Sciatic nerve (tissue), 2 donors: ENCODE measurements at regions not wholly inside any gene's neighbourhood (a gene's known extent, or its start where the extent isn't known, plus 50 kb on each side); places are given as distances from the start of the nearest gene placed in this dataset.
A peak's percentile ranks its signal among the peaks of the same experiment; 100 is the strongest.

Experiments
- ATAC-seq: fragments of 200-7000 bp; cut with Tn5 transposase; one replicate; pipeline ENCODE4 v1.9.1; 2020; ENCODE audit warnings: mild to moderate bottlenecking, moderate library complexity
- DNase-seq: peaks from one replicate; pipeline ENCODE4 v3.0.0-alpha.2; 2020; ENCODE audit warnings: low spot score
- intact Hi-C: fragments of 100-400 bp; cut with DNase I; formaldehyde crosslinking; loops from one replicate; pipeline ENCODE4 v1.14.2; 2022
- donor health status: DM: no; HTN: no; CAD: no.
- donor health status: DM: no; HTN: no; CAD: no.

GRCh38 chr21:27839512-27840115, 872.7 kb upstream of the ADAMTS5 start:
- intact Hi-C loops = no loop called here
- DNase-seq (no peak), ATAC-seq (no peak)

DNA sequence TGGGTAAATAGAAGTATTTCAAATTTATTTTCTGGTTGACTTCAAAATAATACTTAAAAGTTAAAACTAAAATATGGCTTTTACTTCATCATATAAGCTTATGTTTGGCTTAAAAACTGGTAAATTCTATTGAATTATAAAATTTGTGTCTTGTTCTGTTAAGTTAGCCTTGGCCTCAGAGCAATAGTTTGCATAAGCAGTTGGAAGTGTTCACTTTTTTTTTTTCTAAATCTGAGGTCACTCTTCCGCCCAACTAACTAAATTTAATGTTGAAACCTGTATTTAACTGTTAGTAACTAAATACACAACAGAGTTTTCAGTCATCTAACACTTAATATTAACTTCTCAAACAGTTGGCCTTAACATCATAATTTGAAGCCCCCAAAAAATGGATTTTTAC, 871.7 kb upstream of the ADAMTS5 start:
- DNase-seq (no peak), ATAC-seq (peak; percentile 67)
- intact Hi-C loops = no loop called here

- intact Hi-C loops = no loop called here
- peak; percentile 93 for ATAC-seq
Measured at GRCh38 chr21:27837936-27838335, 871.0 kb upstream of the ADAMTS5 start.

DNA sequence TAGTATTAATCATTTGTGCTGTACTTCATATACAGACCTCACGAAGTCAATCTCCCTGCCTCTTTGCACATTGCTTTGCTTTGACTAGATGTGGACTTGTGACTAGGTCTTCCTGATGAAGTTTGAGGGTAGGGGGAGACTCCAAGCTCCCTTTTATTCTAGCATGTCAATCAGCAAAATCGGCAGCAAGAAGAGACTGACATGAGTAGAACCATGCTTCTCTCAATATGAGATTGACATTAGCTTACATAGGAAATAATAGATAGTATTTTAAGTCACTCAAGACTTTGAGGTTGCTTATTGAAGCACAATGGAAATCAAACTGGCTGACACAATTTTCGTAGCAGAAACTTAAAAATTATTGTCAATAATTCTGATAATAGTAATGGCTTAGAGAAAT, 866.4 kb upstream of the ADAMTS5 start:
- intact Hi-C loops = no loop called here
- ATAC-seq (no peak), DNase-seq (no peak)

More at GRCh38 chr21:27837936-27838335, 871.0 kb upstream of the ADAMTS5 start:
- no peak for DNase-seq

DNA sequence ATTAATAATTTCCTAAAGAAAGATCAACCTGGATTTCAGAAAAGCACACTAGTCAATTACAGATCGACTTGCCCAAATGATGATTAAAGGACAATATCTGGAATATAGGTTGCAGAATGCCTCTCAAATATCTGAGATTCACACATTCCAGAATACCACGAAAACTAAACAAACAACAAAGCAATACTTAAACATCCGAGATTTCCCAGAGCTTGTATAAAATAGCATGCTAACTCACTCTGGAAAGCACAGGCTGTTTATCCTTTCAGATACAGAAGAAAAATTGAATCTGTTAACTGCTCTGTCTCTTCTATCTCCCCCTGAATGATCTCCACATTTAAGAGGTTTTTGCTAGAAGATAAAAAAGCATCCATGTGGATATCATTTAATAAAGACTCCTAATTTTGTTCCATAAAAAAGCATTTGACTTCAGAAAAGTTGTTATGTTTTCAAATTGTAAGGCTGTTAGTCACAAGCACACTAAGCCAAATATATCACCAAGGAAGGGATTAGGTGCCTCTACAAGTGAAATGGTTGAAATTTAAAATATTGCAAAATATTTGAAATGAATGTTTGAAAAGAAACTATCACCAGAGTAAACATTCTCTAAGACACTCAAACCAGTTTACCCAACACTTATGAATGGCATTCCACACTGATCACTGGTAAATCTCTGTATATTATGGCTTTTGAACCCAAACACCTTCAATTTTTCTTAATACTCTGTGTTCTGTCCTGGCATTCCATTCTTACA, 865.1 kb upstream of the ADAMTS5 start:
- intact Hi-C loops = no loop called here
- no peak for ATAC-seq
- no peak for DNase-seq

GRCh38 chr21:27831177-27831576, 864.3 kb upstream of the ADAMTS5 start:
- ATAC-seq (no peak), DNase-seq (no peak)
- intact Hi-C loops = no loop called here

DNA sequence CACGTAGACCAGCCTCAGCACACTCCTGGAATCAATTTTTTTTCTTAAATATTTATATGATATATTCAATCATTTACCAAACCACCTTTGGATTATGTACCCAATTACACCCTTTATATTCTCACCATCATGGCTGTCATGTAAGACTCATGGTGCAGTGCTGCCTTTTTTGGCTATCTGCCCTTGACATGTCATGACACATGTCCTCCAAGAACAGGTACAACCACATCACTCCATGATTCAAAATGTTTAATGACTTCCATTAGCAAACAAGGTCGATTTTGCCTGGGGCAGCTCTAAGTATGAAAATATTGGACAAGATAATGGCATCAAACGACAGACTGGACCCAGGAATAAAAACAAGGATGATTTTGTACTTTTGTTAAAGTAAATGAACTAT, 861.1 kb upstream of the ADAMTS5 start:
- ATAC-seq (no peak), DNase-seq (no peak)
- intact Hi-C loops = no loop called here

DNA sequence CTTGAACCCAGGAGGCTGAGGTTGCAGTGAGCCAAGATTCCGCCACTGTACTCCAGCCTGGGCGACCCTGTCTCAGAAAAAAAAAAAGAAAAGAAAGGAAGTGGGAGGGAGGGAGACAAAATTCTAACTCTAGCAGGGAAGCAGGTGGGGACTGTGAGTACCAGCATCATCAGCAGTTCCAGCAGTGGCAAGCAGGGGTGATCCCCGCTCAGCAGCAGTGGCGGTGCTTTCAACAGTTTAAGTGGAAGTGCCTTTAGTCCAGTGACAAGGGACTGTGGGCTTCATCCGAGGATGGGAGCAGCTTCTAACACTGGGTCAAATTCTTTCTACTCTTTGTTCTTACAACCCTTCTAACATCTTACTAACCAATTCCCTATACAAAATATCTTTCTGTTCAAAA, 858.1 kb upstream of the ADAMTS5 start:
- intact Hi-C loops = no loop called here
- ATAC-seq (no peak), DNase-seq (no peak)

- DNase-seq (no peak), ATAC-seq (no peak)
- intact Hi-C loops = no loop called here
Measured at GRCh38 chr21:27823652-27824201, 856.8 kb upstream of the ADAMTS5 start.

- ATAC-seq = no peak
- no peak for DNase-seq
- intact Hi-C loops = no loop called here
Measured at GRCh38 chr21:27820342-27820741, 853.5 kb upstream of the ADAMTS5 start.

GRCh38 chr21:27819299-27819698, 852.4 kb upstream of the ADAMTS5 start:
- DNase-seq (no peak), ATAC-seq (no peak)
- intact Hi-C loops = no loop called here

GRCh38 chr21:27818847-27819246, 852.0 kb upstream of the ADAMTS5 start:
- DNase-seq (no peak), ATAC-seq (peak; percentile 24)
- intact Hi-C loops = no loop called here

DNA sequence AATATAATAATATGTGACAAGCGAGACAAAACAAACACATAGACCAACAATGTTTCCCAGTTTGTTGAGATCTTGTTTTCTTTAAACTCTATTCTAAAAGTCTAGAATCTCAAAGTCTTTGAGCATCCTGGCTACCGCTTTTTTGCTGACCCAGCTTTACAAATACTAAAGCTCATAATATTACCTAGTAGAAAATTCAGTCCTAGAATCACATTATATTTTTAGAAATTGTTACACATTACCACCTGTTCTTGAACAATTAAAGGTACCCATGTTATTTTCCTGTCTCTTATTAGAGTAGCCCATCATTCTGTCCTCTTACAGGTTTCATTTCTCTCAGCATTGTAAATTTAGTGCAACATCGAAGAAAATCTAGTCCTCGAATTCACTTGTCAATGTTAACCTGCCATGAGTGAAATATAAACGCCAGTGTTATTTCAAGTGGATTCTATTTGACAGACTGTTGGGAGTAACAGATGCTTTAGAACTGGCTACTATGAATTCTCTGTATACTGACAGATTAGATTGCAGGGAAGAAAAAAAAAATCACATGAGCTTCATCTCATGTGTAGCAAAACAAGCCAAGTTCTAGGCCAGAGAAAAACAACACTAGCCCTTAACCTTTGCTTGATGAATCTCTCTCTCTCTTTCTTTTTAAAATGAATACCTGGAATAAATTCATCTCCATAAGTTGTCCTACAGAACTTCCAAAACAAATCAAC, 851.2 kb upstream of the ADAMTS5 start:
- DNase-seq = no peak
- intact Hi-C loops = no loop called here
- no peak for ATAC-seq

DNA sequence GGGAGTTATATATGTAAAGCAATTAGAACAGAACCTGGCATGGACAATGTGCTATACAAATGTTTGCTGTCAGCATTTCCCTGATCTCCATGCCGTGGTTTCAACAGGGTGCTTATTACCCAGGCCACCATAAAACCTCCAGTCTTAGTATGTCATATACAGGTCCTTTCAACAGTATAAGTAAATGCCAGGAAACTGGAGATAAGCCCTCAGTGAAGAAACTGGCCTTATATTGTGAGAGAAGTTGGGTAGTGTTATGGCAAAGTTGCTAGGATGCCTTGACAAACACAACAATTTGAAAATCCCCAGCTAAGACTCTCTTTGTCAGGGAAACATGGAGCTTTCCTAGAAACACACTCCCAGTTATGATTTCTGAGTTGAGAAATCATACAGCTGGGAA, 850.2 kb upstream of the ADAMTS5 start:
- intact Hi-C loops = no loop called here
- peak; percentile 31 for ATAC-seq
- no peak for DNase-seq

DNA sequence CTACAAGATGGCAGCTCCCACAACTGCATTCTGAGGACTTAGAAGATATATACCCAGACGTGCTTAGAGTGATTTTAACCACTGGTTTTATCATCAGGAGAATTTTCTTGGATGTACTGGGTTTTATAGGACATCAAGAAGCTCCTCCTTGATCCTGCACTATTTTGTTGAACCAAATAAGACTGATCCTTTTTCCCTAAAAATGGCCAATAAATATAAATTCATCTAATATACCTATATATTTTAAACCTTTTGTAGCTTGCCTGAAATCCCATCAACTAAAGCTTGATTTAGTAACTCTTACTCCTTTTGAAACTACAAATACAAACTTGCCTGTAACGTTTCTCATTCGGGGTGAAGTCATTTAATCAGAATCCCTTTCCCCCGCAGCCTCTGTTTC, 849.4 kb upstream of the ADAMTS5 start:
- ATAC-seq (no peak), DNase-seq (no peak)
- intact Hi-C loops = no loop called here

GRCh38 chr21:27814226-27814625, 847.3 kb upstream of the ADAMTS5 start:
- DNase-seq (no peak), ATAC-seq (no peak)
- intact Hi-C loops = no loop called here

DNA sequence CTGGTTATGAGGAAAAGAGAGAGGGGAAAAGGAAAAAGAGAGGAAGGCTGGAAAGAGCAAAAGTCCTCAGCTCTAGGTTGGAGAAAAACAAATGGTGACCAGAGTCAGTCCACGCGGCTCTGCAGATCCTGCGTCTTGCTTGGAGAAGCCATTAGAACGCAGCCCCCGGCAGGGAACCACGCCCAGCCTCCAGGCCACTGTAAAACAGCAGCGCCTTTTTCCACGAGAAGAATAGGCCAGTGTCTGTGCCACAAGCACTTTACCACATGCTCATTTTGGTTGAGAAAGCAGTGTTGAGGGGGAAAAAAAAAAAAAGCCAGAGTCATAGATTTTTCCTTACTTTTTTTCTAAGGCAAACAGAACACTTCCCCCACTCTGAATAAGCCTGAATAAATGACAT, 846.9 kb upstream of the ADAMTS5 start:
- ATAC-seq (peak; percentile 93), DNase-seq (peak; percentile 85)
- intact Hi-C loops = no loop called here

DNA sequence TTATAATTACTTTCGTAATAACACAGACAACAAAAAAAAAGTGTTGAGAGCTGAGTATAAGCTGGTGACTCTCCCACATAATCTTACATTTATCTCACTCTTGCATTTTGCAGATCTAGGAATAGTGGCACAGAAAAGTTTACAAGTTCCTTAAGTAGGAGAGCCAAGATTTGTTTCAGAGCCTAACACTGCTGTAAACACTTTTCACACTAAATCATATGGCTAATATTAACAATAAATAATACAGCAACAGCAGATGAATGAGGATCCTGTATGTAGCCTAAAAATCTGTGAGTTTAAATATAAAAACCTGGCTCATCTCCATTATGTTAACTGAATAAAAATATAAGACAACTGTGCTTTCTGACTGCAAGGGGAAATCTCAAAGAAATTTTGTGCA, 846.5 kb upstream of the ADAMTS5 start:
- ATAC-seq (no peak), DNase-seq (no peak)
- intact Hi-C loops = no loop called here

- intact Hi-C loops = no loop called here
- DNase-seq = no peak
Measured at GRCh38 chr21:27812279-27812678, 845.4 kb upstream of the ADAMTS5 start.

GRCh38 chr21:27808923-27809322, 842.0 kb upstream of the ADAMTS5 start:
- intact Hi-C loops = no loop called here
- no peak for DNase-seq
- ATAC-seq = no peak

More at GRCh38 chr21:27812279-27812678, 845.4 kb upstream of the ADAMTS5 start:
- ATAC-seq = no peak
